ENCODE measurements at regions not wholly inside any gene's neighbourhood (a gene's known extent, or its start where the extent isn't known, plus 50 kb on each side); places are given as distances from the start of the nearest gene placed in this dataset.

- TF ChIP-seq, protein P1, sequence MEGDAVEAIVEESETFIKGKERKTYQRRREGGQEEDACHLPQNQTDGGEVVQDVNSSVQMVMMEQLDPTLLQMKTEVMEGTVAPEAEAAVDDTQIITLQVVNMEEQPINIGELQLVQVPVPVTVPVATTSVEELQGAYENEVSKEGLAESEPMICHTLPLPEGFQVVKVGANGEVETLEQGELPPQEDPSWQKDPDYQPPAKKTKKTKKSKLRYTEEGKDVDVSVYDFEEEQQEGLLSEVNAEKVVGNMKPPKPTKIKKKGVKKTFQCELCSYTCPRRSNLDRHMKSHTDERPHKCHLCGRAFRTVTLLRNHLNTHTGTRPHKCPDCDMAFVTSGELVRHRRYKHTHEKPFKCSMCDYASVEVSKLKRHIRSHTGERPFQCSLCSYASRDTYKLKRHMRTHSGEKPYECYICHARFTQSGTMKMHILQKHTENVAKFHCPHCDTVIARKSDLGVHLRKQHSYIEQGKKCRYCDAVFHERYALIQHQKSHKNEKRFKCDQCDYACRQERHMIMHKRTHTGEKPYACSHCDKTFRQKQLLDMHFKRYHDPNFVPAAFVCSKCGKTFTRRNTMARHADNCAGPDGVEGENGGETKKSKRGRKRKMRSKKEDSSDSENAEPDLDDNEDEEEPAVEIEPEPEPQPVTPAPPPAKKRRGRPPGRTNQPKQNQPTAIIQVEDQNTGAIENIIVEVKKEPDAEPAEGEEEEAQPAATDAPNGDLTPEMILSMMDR (IDR thresholded peaks at IDR 0.05 in 8 of 11, conservative IDR thresholded peaks at IDR 0.05 in 3 of 11), result no peak
- TF ChIP-seq POLR2A (IDR thresholded peaks at IDR 0.05) (no peak), POLR2AphosphoS5 (IDR thresholded peaks at IDR 0.05) (no peak)
These were observed 171.0 kb downstream of the BMP7 start for GRCh38 chr20:57095426-57095825.
